Nephron (organoid): ENCODE measurements at regions not wholly inside any gene's neighbourhood (a gene's known extent, or its start where the extent isn't known, plus 50 kb on each side); places are given as distances from the start of the nearest gene placed in this dataset.

Experiments used
- H3K27ac Mint-ChIP-seq, 3 experiments: 2 replicates each; pipeline ENCODE4 v1.8.0; 2020; ENCODE audit warnings: mixed read lengths in 3 of 3, mild to moderate bottlenecking in 2 of 3, moderate library complexity in 1 of 3
- H3K27me3 Mint-ChIP-seq: 2 replicates; pipeline ENCODE4 v1.8.0; 2021; ENCODE audit warnings: low read depth, mild to moderate bottlenecking, moderate library complexity, mixed read lengths
- H3K36me3 Mint-ChIP-seq: 2 replicates; pipeline ENCODE4 v1.8.0; 2020; ENCODE audit warnings: low read depth, mixed read lengths
- H3K4me1 Mint-ChIP-seq: 2 replicates; pipeline ENCODE4 v1.8.0; 2020; ENCODE audit warnings: mixed read lengths
- H3K4me3 Mint-ChIP-seq, 3 experiments: 2 replicates each; pipeline ENCODE4 v1.8.0; 2020; ENCODE audit warnings: mild to moderate bottlenecking in 3 of 3, mixed read lengths in 3 of 3, moderate library complexity in 2 of 3
- H3K9me3 Mint-ChIP-seq: 2 replicates; pipeline ENCODE4 v1.8.0; 2020; ENCODE audit warnings: mixed read lengths
- TF ChIP-seq, protein P1 (sequence below), 3 experiments: fragments of 200-600 bp; sonication (generic); IDR thresholded peaks; one replicate each; pipeline ENCODE4 v1.5.0; 2021; ENCODE audit warnings: antibody characterized with exemption in 3 of 3; ENCODE audit not compliant: unreplicated experiment in 3 of 3

DNA sequence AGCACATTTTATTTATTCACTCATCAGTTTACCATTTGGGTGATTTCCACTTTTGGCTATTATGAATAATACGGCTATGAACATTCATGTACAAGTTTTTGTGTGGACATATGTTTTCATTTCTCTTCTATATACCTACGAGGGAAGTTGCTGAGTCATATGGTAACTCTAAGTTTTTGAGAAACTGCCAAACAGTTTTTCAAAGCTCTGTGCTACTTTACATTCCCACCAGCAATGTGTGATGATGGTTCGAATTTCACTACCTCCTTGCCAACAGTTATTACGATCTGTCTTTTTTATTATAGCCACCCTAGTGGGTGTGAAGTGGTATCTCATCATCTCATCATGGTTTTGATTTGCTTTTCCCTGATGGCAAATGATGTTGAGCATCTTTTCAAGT lies 63.7 kb upstream of the MRTFB start:
- Mint-ChIP-seq H3K27me3 (no peaks in the 10 kb centered on the region), H3K27ac (peak overlapping the region; percentile 38 to 92 (median 86)), H3K9me3 (no peaks in the 10 kb centered on the region), H3K4me1 (peaks cover 58% of the 10 kb centered on the region), H3K4me3 (no peak overlapping the region), H3K36me3 (no peaks in the 10 kb centered on the region)
- TF ChIP-seq, protein P1, sequence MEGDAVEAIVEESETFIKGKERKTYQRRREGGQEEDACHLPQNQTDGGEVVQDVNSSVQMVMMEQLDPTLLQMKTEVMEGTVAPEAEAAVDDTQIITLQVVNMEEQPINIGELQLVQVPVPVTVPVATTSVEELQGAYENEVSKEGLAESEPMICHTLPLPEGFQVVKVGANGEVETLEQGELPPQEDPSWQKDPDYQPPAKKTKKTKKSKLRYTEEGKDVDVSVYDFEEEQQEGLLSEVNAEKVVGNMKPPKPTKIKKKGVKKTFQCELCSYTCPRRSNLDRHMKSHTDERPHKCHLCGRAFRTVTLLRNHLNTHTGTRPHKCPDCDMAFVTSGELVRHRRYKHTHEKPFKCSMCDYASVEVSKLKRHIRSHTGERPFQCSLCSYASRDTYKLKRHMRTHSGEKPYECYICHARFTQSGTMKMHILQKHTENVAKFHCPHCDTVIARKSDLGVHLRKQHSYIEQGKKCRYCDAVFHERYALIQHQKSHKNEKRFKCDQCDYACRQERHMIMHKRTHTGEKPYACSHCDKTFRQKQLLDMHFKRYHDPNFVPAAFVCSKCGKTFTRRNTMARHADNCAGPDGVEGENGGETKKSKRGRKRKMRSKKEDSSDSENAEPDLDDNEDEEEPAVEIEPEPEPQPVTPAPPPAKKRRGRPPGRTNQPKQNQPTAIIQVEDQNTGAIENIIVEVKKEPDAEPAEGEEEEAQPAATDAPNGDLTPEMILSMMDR (IDR thresholded peaks at IDR 0.05; ENCODE audit: unreplicated experiment in 3 of 3) = no peak

DNA sequence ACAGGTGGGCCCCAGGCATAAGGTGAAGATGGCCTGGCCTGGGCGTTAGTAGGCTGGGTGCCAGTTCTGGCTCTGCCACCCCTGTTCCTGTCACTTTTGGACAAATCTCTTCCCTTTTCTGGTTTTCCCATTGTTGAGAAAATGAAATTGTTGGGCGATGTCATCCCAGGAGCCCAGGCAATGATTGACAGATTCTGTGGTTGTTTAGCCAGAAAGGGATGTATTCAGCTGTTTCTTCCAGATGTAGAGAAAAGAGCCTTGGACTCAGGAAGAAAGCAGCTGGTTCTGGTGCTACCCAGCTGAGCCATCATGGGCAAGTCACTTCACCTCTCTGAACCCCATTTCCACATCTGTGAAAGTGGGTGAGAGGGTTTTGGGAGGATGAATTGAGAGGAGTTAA lies 60.1 kb upstream of the MRTFB start:
- Mint-ChIP-seq H3K27me3 (no peaks in the 10 kb centered on the region), H3K4me1 (peaks cover 67% of the 10 kb centered on the region), H3K9me3 (no peaks in the 10 kb centered on the region), H3K27ac (peak overlapping the region; percentile 65 to 89 (median 85)), H3K36me3 (no peaks in the 10 kb centered on the region), H3K4me3 (peak overlapping the region in 2 of 3 experiments; percentile 20 to 62)
- TF ChIP-seq, protein P1 (IDR thresholded peaks at IDR 0.05; ENCODE audit: unreplicated experiment in 3 of 3) = no peak

DNA sequence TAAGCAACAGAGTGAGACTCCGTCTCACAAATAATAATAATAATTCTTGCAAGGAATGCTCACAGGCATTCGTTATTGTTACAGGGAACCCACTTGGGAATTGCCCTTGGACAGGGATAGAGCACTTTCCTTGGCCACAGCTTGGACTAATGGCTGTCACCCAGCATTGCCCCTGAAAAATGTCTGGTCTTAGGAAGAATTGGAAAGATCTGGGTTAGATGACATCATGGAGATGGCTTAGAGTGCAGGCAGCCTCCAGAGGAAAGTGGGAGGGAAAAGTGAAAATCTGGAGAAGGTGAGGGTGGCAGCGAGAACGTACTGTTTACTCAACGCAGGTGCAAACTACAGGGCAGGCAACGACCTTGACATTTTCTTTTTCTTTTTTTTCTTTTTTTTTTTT lies 59.3 kb upstream of the MRTFB start:
- Mint-ChIP-seq H3K27me3 (no peaks in the 10 kb centered on the region), H3K27ac (peak overlapping the region; percentile 79 to 92 (median 91)), H3K36me3 (no peaks in the 10 kb centered on the region), H3K4me1 (peaks cover 68% of the 10 kb centered on the region), H3K9me3 (no peaks in the 10 kb centered on the region), H3K4me3 (peak overlapping the region; percentile 1 to 40 (median 37))
- TF ChIP-seq, protein P1 (IDR thresholded peaks at IDR 0.05; ENCODE audit: unreplicated experiment in 3 of 3) = no peak

DNA sequence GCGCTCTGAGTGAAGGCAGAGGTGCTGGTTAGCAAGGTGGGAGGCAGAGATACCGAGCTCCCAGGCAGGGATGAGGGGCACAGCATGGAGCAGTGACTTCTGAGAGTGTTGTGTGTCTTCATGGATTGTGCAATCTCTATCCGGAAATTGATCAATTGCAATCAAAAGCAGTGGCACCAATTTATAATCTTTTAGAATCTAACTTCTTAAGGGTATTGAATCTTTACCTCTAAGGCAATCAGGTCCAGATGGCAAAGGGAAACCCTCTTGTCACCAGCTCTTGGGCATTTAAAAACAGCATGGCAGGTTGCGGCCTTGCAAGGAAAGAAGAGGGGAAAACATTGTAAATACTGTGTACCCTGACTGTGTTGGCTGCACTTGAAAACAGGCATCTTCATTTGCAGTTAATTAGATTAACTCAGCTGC lies 58.0 kb upstream of the MRTFB start:
- peak overlapping the region in 2 of 3 experiments; percentile 20 to 64 for H3K4me3 Mint-ChIP-seq
- H3K36me3 Mint-ChIP-seq = no peaks in the 10 kb centered on the region
- TF ChIP-seq, protein P1 (IDR thresholded peaks at IDR 0.05; ENCODE audit: unreplicated experiment in 3 of 3) = no peak
- H3K4me1 Mint-ChIP-seq = peaks cover 58% of the 10 kb centered on the region
- H3K27ac Mint-ChIP-seq = peak overlapping the region; percentile 93 to 96 (median 95)
- H3K9me3 Mint-ChIP-seq = no peaks in the 10 kb centered on the region
- H3K27me3 Mint-ChIP-seq = no peaks in the 10 kb centered on the region

DNA sequence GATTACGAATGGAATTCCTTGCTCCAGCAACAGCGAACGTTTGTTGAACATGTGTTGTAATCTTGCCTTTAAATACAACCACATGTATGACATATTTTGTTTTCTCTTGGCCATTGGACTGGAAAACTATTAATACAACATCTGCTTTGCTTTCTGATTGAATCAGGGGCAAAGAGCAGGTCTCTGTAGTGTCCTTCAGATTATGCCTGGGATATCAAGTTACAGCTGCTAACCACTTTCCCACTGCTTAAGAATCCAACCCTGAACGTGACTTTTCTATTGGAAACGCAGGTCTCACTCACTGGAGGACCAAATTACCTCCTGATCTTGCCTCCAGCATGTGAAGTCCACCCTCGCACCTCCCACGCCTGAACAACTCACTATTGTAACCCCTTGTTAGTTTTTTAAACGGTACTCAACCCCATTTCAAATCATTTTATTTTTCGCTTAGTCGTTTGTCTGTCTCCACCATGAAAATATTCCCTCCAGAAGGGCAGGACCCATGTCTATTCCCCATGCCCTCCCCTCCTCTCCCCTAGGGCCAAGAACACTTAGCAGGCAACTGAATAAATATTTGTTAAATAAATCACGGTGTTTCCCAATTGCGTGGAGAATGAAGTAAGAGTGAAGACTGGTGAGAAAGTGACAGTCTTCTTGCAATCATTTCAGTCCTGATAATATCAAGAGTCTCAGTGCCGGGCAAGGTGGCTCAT lies 57.4 kb upstream of the MRTFB start:
- Mint-ChIP-seq H3K4me3 (peak overlapping the region; percentile 2 to 64 (median 7)), H3K4me1 (peaks cover 58% of the 10 kb centered on the region), H3K27me3 (no peaks in the 10 kb centered on the region), H3K27ac (peak overlapping the region; percentile 93 to 96 (median 95)), H3K9me3 (no peaks in the 10 kb centered on the region), H3K36me3 (no peaks in the 10 kb centered on the region)
- TF ChIP-seq, protein P1 (IDR thresholded peaks at IDR 0.05; ENCODE audit: unreplicated experiment in 3 of 3) = no peak

DNA sequence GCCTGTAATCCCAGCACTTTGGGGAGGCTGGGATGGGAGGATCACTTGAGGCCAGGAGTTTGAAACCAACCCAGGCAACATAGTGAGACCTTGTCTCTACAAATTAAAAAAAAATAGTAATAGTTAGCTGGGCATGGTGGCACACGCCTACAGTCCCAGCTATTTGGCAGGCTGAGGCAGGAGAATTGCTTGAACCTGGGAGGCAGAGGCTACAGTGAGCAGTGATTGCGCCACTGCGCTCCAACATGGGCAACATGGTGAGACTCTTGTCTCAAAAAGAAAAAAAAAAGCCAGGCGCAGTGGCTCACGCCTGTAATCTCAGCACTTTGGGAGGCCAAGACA lies 56.9 kb upstream of the MRTFB start:
- H3K36me3 Mint-ChIP-seq = no peaks in the 10 kb centered on the region
- no peaks in the 10 kb centered on the region for H3K9me3 Mint-ChIP-seq
- no peaks in the 10 kb centered on the region for H3K27me3 Mint-ChIP-seq
- peak overlapping the region; percentile 93 to 96 (median 95) for H3K27ac Mint-ChIP-seq
- H3K4me3 Mint-ChIP-seq = peak overlapping the region in 2 of 3 experiments; percentile 2 to 64
- TF ChIP-seq, protein P1 (IDR thresholded peaks at IDR 0.05; ENCODE audit: unreplicated experiment in 3 of 3) = no peak
- peaks cover 56% of the 10 kb centered on the region for H3K4me1 Mint-ChIP-seq
